IMR-90 (cell line): ENCODE measurements at regions not wholly inside any gene's neighbourhood (a gene's known extent, or its start where the extent isn't known, plus 50 kb on each side); places are given as distances from the start of the nearest gene placed in this dataset.

Experiments used
- ATAC-seq: fragments of 200-7000 bp; cut with Tn5 transposase; 2 replicates; pipeline ENCODE4 v1.9.1; 2020; ENCODE audit warnings: low read depth, mild to moderate bottlenecking, moderate library complexity
- BruUV-seq: library from RNA; stranded (reverse); fragments of 400-500 nt; replicated peaks from 2 replicates; lab custom pipeline; 2021; lab: Mats Ljungman, UMichigan
- CTCF ChIA-PET: fragments of 300-600 bp; formaldehyde crosslinking; extraction: SDS; loops from one replicate; lab custom pipeline; 2021; ENCODE audit warnings: antibody characterized with exemption; lab: Yijun Ruan, JAX
- POLR2A ChIA-PET: fragments of 300-600 bp; sonication (Branson Sonifier 250); formaldehyde crosslinking; loops from one replicate; lab custom pipeline; 2022; ENCODE audit warnings: antibody characterized with exemption; ENCODE audit not compliant: unreplicated experiment; lab: Charles Lee
- DNase-seq: peaks from one replicate; pipeline ENCODE4 v3.0.0; 2013
- H2AFZ ChIP-seq: replicated peaks from 2 replicates; pipeline ENCODE3; 2013; ENCODE audit warnings: low read length, mild to moderate bottlenecking; ENCODE audit not compliant: poor library complexity
- H2AK5ac ChIP-seq: 2 replicates; pipeline ENCODE4 v1.6.1; 2013; ENCODE audit warnings: low read depth, low read length, inconsistent platforms
- H2AK9ac ChIP-seq: replicated peaks from 2 replicates; pipeline ENCODE3; 2013; ENCODE audit warnings: mild to moderate bottlenecking, low read depth, low read length, moderate library complexity; ENCODE audit not compliant: poor library complexity
- H2BK120ac ChIP-seq: 2 replicates; pipeline ENCODE4 v1.6.1; 2013; ENCODE audit warnings: low read depth, low read length, inconsistent platforms
- H2BK15ac ChIP-seq: 3 replicates; pipeline ENCODE4 v1.6.1; 2013; ENCODE audit warnings: low read depth, low read length, inconsistent platforms
- H2BK20ac ChIP-seq: 2 replicates; pipeline ENCODE4 v1.6.1; 2013; ENCODE audit warnings: low read depth, mild to moderate bottlenecking, inconsistent platforms, low read length, moderate library complexity
- H2BK5ac ChIP-seq: 2 replicates; pipeline ENCODE4 v1.6.1; 2013; ENCODE audit warnings: mild to moderate bottlenecking, low read depth, low read length, inconsistent platforms; ENCODE audit not compliant: poor library complexity, severe bottlenecking
- H3K14ac ChIP-seq: replicated peaks from 2 replicates; pipeline ENCODE4 v1.6.1; 2013; ENCODE audit warnings: low read depth, low read length, inconsistent platforms
- H3K18ac ChIP-seq: 2 replicates; pipeline ENCODE4 v1.6.1; 2013; ENCODE audit warnings: low read depth, low read length, control low read depth
- H3K23ac ChIP-seq: 2 replicates; pipeline ENCODE4 v1.6.1; 2013; ENCODE audit warnings: low read depth, low read length, inconsistent platforms
- H3K27ac ChIP-seq: 2 replicates; pipeline ENCODE4 v1.5.1; 2013; ENCODE audit warnings: mild to moderate bottlenecking, control low read depth, low read length; ENCODE audit not compliant: insufficient read depth
- H3K27me3 ChIP-seq: 2 replicates; pipeline ENCODE4 v1.6.1; 2013; ENCODE audit warnings: low read length; ENCODE audit not compliant: control insufficient read depth, insufficient read depth
- H3K36me3 ChIP-seq: 2 replicates; pipeline ENCODE4 v1.6.1; 2013; ENCODE audit warnings: low read length, mixed read lengths; ENCODE audit not compliant: control insufficient read depth, insufficient read depth
- H3K4ac ChIP-seq: 2 replicates; pipeline ENCODE4 v1.6.1; 2013; ENCODE audit warnings: low read depth, low read length, inconsistent platforms
- H3K4me1 ChIP-seq: 2 replicates; pipeline ENCODE4 v1.6.1; 2013; ENCODE audit warnings: low read length, mixed read lengths; ENCODE audit not compliant: control insufficient read depth, insufficient read depth
- H3K4me2 ChIP-seq: 2 replicates; pipeline ENCODE4 v1.6.1; 2013; ENCODE audit warnings: low read depth, mild to moderate bottlenecking, control low read depth, low read length, moderate library complexity
- H3K4me3 ChIP-seq: 2 replicates; pipeline ENCODE4 v1.5.1; 2013; ENCODE audit warnings: low read depth, mild to moderate bottlenecking, control low read depth, low read length, moderate library complexity; ENCODE audit not compliant: insufficient read depth
- H3K56ac ChIP-seq: 2 replicates; pipeline ENCODE4 v1.6.1; 2013; ENCODE audit warnings: low read length, inconsistent platforms; ENCODE audit not compliant: insufficient read depth; ENCODE audit errors: extremely low read depth
- H3K79me1 ChIP-seq, 2 experiments: 2 replicates each; pipeline ENCODE4 v1.6.1; 2013; ENCODE audit warnings: low read length in 2 of 2, inconsistent platforms in 1 of 2, low read depth in 1 of 2
- H3K9ac ChIP-seq: 2 replicates; pipeline ENCODE4 v1.6.1; 2013; ENCODE audit warnings: low read depth, low read length, control low read depth
- H3K9me1 ChIP-seq: 2 replicates; pipeline ENCODE4 v1.6.1; 2013; ENCODE audit warnings: low read length, inconsistent platforms; ENCODE audit not compliant: insufficient read depth
- H3K9me3 ChIP-seq: 2 replicates; pipeline ENCODE4 v1.6.1; 2013; ENCODE audit warnings: low read length; ENCODE audit not compliant: control insufficient read depth, insufficient read depth
- H4K20me1 ChIP-seq: 2 replicates; pipeline ENCODE4 v1.6.1; 2013; ENCODE audit warnings: low read length, inconsistent platforms; ENCODE audit not compliant: insufficient read depth
- H4K5ac ChIP-seq: 2 replicates; pipeline ENCODE4 v1.6.1; 2013; ENCODE audit warnings: mild to moderate bottlenecking, low read depth, low read length, control low read depth
- H4K8ac ChIP-seq, 2 experiments: 2 replicates each; pipeline ENCODE4 v1.6.1; 2013; ENCODE audit warnings: low read depth in 2 of 2, low read length in 2 of 2, control low read depth in 1 of 2, inconsistent platforms in 1 of 2
- H4K91ac ChIP-seq: 2 replicates; pipeline ENCODE4 v1.6.1; 2013; ENCODE audit warnings: low read depth, low read length, inconsistent platforms; ENCODE audit not compliant: insufficient read depth
- BHLHE40 ChIP-seq: fragments of 150-350 bp; IDR thresholded peaks from 2 replicates; pipeline ENCODE4 v1.6.1; 2016; ENCODE audit warnings: mild to moderate bottlenecking, low read depth, low read length
- CEBPB ChIP-seq: IDR thresholded peaks from 2 replicates; pipeline ENCODE4 v1.6.1; 2012; ENCODE audit warnings: low read depth, low read length, improper control_type of control experiment
- CHD1 ChIP-seq: IDR thresholded peaks from 2 replicates; pipeline ENCODE4 v1.6.1; 2012; ENCODE audit warnings: low read depth, low read length, improper control_type of control experiment
- ELK1 ChIP-seq: fragments of 150-350 bp; IDR thresholded peaks from 2 replicates; pipeline ENCODE4 v1.6.1; 2016; ENCODE audit warnings: low read depth, mild to moderate bottlenecking, low read length, moderate library complexity, borderline replicate concordance
- MAFK ChIP-seq: IDR thresholded peaks from 2 replicates; pipeline ENCODE4 v1.6.1; 2012; ENCODE audit warnings: low read depth, low read length, improper control_type of control experiment
- MAZ ChIP-seq: IDR thresholded peaks from 2 replicates; pipeline ENCODE4 v1.6.1; 2012; ENCODE audit warnings: low read depth, mild to moderate bottlenecking, low read length, improper control_type of control experiment, moderate library complexity, borderline replicate concordance
- MXI1 ChIP-seq: IDR thresholded peaks from 2 replicates; pipeline ENCODE4 v1.6.1; 2012; ENCODE audit warnings: low read depth, mild to moderate bottlenecking, low read length, moderate library complexity, borderline replicate concordance
- POLR2A ChIP-seq: IDR thresholded peaks from 2 replicates; pipeline ENCODE4 v1.6.1; 2012; ENCODE audit warnings: mild to moderate bottlenecking, low read depth, low read length
- RFX5 ChIP-seq: IDR thresholded peaks from 2 replicates; pipeline ENCODE4 v1.8.0; 2012; ENCODE audit warnings: low read depth, mild to moderate bottlenecking, low read length, moderate library complexity
- SMC3 ChIP-seq: fragments of 150-350 bp; IDR thresholded peaks from 2 replicates; pipeline ENCODE4 v1.6.1; 2016; ENCODE audit warnings: low read depth, mild to moderate bottlenecking, antibody characterized with exemption, low read length, moderate library complexity
- USF2 ChIP-seq: fragments of 150-350 bp; IDR thresholded peaks from 2 replicates; pipeline ENCODE4 v1.6.1; 2017; ENCODE audit warnings: mild to moderate bottlenecking, antibody characterized with exemption, low read length, low read depth
- WGBS, 2 experiments: methylation state at CpG; one replicate each; pipeline versions ENCODE4 v1.1.5 to v1.1.7; 2013; ENCODE audit warnings: missing lambda C conversion rate in 2 of 2; ENCODE audit not compliant: insufficient read length in 1 of 2; ENCODE audit errors: extremely low coverage in 2 of 2; 5-methylcytosine and 5-hydroxymethylcytosine counted together
- dilution Hi-C: fragments of 300-500 bp; cut with HindIII; formaldehyde crosslinking; loops from one replicate; pipeline ENCODE4 v1.14.3; 2018; ENCODE audit warnings: low sequenced_read_pairs; ENCODE audit not compliant: unreplicated experiment
- in situ Hi-C: fragments of 300-500 bp; cut with MboI; formaldehyde crosslinking; loops from 3 replicates; pipeline ENCODE4 v1.14.3; 2019; ENCODE audit warnings: low sequenced_read_pairs, inconsistent platforms, mixed read lengths
- intact Hi-C: fragments of 100-400 bp; cut with micrococcal nuclease; formaldehyde crosslinking; loops from 2 replicates; pipeline ENCODE4 v1.10.0; 2022

GRCh38 chr6:99030915-99031314 is 83.2 kb upstream of the FBXL4 start:
- no TSS peak for BruUV-seq
- H3K4me1 ChIP-seq = no peaks in the 10 kb centered on the region
- H2BK5ac ChIP-seq = no peak overlapping the region
- H3K27me3 ChIP-seq = peaks cover 3% of the 10 kb centered on the region; the same call in 1 of the 2 replicates
- H3K27ac ChIP-seq = no peak overlapping the region
- H2BK20ac ChIP-seq = no peak overlapping the region
- H3K36me3 ChIP-seq = no peaks in the 10 kb centered on the region
- ChIA-PET CTCF (no interaction called here), POLR2A (no interaction called here)
- H3K4me3 ChIP-seq = no peak overlapping the region
- dilution Hi-C loops = no loop called here
- in situ Hi-C loops = no loop called here
- no peak overlapping the region for H4K8ac ChIP-seq
- TF ChIP-seq SMC3 = no peak
- no peak for TF ChIP-seq MAFK
- TF ChIP-seq MAZ = no peak
- TF ChIP-seq RFX5 = no peak
- TF ChIP-seq ELK1 = no peak
- TF ChIP-seq MXI1 = no peak
- TF ChIP-seq USF2 = no peak
- no peak for TF ChIP-seq BHLHE40
- no peak for TF ChIP-seq POLR2A
- no peak for TF ChIP-seq CEBPB
- TF ChIP-seq CHD1 = no peak
- H3K56ac ChIP-seq = no peak overlapping the region
- H2BK15ac ChIP-seq = no peak overlapping the region
- no peaks in the 10 kb centered on the region for H3K9me1 ChIP-seq
- H2AK5ac ChIP-seq = no peak overlapping the region
- no peak overlapping the region for H2BK120ac ChIP-seq
- no peak overlapping the region for H2AK9ac ChIP-seq
- no peak overlapping the region for H3K18ac ChIP-seq
- no peak for DNase-seq
- WGBS, 2 experiments = 40% methylated on average over 1 of the region's 1 CpG; no CpG with 5 or more reads in 1 of the 2 experiments
- no peak overlapping the region for H4K5ac ChIP-seq
- intact Hi-C loops = no loop called here
- H4K20me1 ChIP-seq = no peaks in the 10 kb centered on the region
- no peak overlapping the region for H4K91ac ChIP-seq
- no peak for ATAC-seq
- no peak overlapping the region for H3K23ac ChIP-seq
- H3K9me3 ChIP-seq = no peaks in the 10 kb centered on the region
- no peak overlapping the region for H3K14ac ChIP-seq
- H3K79me1 ChIP-seq = no peaks in the 10 kb centered on the region
- no peak overlapping the region for H3K4me2 ChIP-seq
- no peak overlapping the region for H2AFZ ChIP-seq
- no peak overlapping the region for H3K4ac ChIP-seq
- no peak overlapping the region for H3K9ac ChIP-seq
